K562 (cell line): ENCODE measurements at regions not wholly inside any gene's neighbourhood (a gene's known extent, or its start where the extent isn't known, plus 50 kb on each side); places are given as distances from the start of the nearest gene placed in this dataset.

ENCODE experiments used
- ATAC-seq: fragments of 200-7000 bp; cut with Tn5 transposase; 3 replicates; pipeline ENCODE4 v1.9.1; 2020; ENCODE audit warnings: moderate library complexity
- BruUV-seq: library from RNA; stranded (reverse); fragments of 400-500 nt; replicated peaks from 2 replicates; lab custom pipeline; 2021; lab: Mats Ljungman, UMichigan
- CTCF ChIA-PET: fragments of 300-600 bp; formaldehyde crosslinking; extraction: SDS; loops from one replicate; lab custom pipeline; 2021; ENCODE audit warnings: low intra/inter-chr PET ratio; lab: Yijun Ruan, JAX
- POLR2A ChIA-PET: fragments of 300-600, 350-650 bp; sonication (Branson Sonifier 250); formaldehyde crosslinking; extraction: SDS; loops from one replicate; lab custom pipeline; 2021; ENCODE audit warnings: antibody characterized with exemption, inconsistent platforms; lab: Yijun Ruan, JAX
- DNase-seq, 4 experiments: peaks; one replicate each; pipeline versions ENCODE4 v3.0.0 to v3.0.0-alpha.2; 2011 to 2018; ENCODE audit warnings: low spot score in 3 of 4, mixed read lengths in 3 of 4; ENCODE audit errors: extremely low read depth in 1 of 4
- FAIRE-seq: peaks from 2 replicates; lab custom pipeline; 2011; peaks lifted over from hg19 to GRCh38; lab: Jason Lieb, UNC
- H2AFZ ChIP-seq: 2 replicates; pipeline ENCODE4 v1.6.0; 2011; ENCODE audit warnings: low read depth, low read length, control low read depth, inconsistent platforms
- H3K27ac ChIP-seq: fragments of 200-600 bp; 3 replicates; pipeline ENCODE4 v1.8.0; 2011; ENCODE audit warnings: low read depth, mild to moderate bottlenecking, control low read depth, inconsistent platforms, low read length, moderate library complexity, mixed read lengths; ENCODE audit errors: extremely low read depth
- H3K27me3 ChIP-seq, 2 experiments: fragments of 300-600 bp in 1 of 2; 2 replicates in 1 of 2; 3 replicates in 1 of 2; pipeline versions ENCODE4 v1.6.0 to v1.8.0; 2011; ENCODE audit warnings: inconsistent platforms in 2 of 2, low read length in 2 of 2, mild to moderate bottlenecking in 1 of 2, mixed read lengths in 1 of 2, moderate library complexity in 1 of 2; ENCODE audit not compliant: control insufficient read depth in 2 of 2, insufficient read depth in 2 of 2
- H3K36me3 ChIP-seq: fragments of 300-600 bp; 3 replicates; pipeline ENCODE4 v1.8.0; 2011; ENCODE audit warnings: mild to moderate bottlenecking, low read length, inconsistent platforms; ENCODE audit not compliant: control insufficient read depth, insufficient read depth
- H3K4me1 ChIP-seq, 2 experiments: fragments of 200-600 bp in 1 of 2; replicated peaks in 1 of 2; 2 replicates in 1 of 2; 3 replicates in 1 of 2; pipeline versions ENCODE4 v1.5.1 to v1.8.0; 2011; ENCODE audit warnings: inconsistent platforms in 2 of 2, low read length in 2 of 2, mild to moderate bottlenecking in 1 of 2, mixed read lengths in 1 of 2, moderate library complexity in 1 of 2; ENCODE audit not compliant: control insufficient read depth in 2 of 2, insufficient read depth in 2 of 2
- H3K4me2 ChIP-seq: 2 replicates; pipeline ENCODE4 v1.6.1; 2011; ENCODE audit warnings: low read length, control low read depth, inconsistent platforms, mixed read lengths; ENCODE audit not compliant: insufficient read depth
- H3K4me3 ChIP-seq: fragments of 200-600 bp; sonication (generic), shearing (Covaris generic); 2 replicates; pipeline ENCODE4 v1.5.1; 2016; ENCODE audit warnings: control low read depth, inconsistent platforms
- H3K79me2 ChIP-seq: fragments of 200-600 bp; 3 replicates; pipeline ENCODE4 v1.8.0; 2011; ENCODE audit warnings: low read length, inconsistent platforms; ENCODE audit not compliant: control insufficient read depth, insufficient read depth
- H3K9ac ChIP-seq, 2 experiments: 2 replicates each; pipeline versions ENCODE4 v1.6.0 to v1.6.1; 2011; ENCODE audit warnings: low read depth in 2 of 2, low read length in 2 of 2, control low read depth in 1 of 2, inconsistent platforms in 1 of 2, mild to moderate bottlenecking in 1 of 2, mixed read lengths in 1 of 2; ENCODE audit not compliant: insufficient read depth in 1 of 2
- H3K9me1 ChIP-seq: one replicate; pipeline ENCODE4 v1.6.0; 2011; ENCODE audit warnings: inconsistent platforms, mild to moderate bottlenecking, low read length, moderate library complexity; ENCODE audit not compliant: control insufficient read depth, insufficient read depth
- H3K9me3 ChIP-seq: replicated peaks from 2 replicates; pipeline ENCODE4 v1.5.1; 2011; ENCODE audit warnings: low read depth, low read length, inconsistent platforms; ENCODE audit not compliant: control insufficient read depth, insufficient read depth
- H4K20me1 ChIP-seq: replicated peaks from 2 replicates; pipeline ENCODE4 v1.6.1; 2011; ENCODE audit warnings: low read length, inconsistent platforms, mixed read lengths; ENCODE audit not compliant: control insufficient read depth, insufficient read depth
- ATF3 ChIP-seq, 2 experiments: fragments of 450-650 bp in 1 of 2; sonication (generic) in 1 of 2; formaldehyde crosslinking in 1 of 2; IDR thresholded peaks in 1 of 2; conservative IDR thresholded peaks in 1 of 2; 2 replicates each; pipeline versions ENCODE4 v1.6.1 to v1.8.1; 2016 to 2023; ENCODE audit warnings: mild to moderate bottlenecking in 2 of 2, moderate library complexity in 2 of 2, inconsistent platforms in 1 of 2, missing genetic modification reagents in 1 of 2
- ATF7 ChIP-seq: fragments of 450-650 bp; IDR thresholded peaks from 2 replicates; pipeline ENCODE4 v1.7.1; 2014; ENCODE audit warnings: mild to moderate bottlenecking, moderate library complexity
- BACH1 ChIP-seq: fragments of 200-800 bp; sonication (Bioruptor generic); IDR thresholded peaks from 2 replicates; pipeline ENCODE4 v1.6.1; 2016; ENCODE audit warnings: missing genetic modification characterization, missing compliant biosample characterization
- DIDO1 ChIP-seq: fragments of 450-650 bp; IDR thresholded peaks from 2 replicates; pipeline ENCODE4 v1.6.1; 2016; ENCODE audit warnings: low read depth, missing biosample characterization, missing genetic modification characterization
- ESRRB ChIP-seq: fragments of 250-450 bp; sonication (Bioruptor Pico); IDR thresholded peaks from 2 replicates; pipeline ENCODE4 v1.5.0; 2020; ENCODE audit warnings: mild to moderate bottlenecking, moderate library complexity, borderline replicate concordance
- FOXA3 ChIP-seq, 2 experiments: fragments of 450-650 bp in 1 of 2; sonication (generic) in 1 of 2; formaldehyde crosslinking; IDR thresholded peaks in 1 of 2; conservative IDR thresholded peaks in 1 of 2; 2 replicates each; pipeline versions ENCODE4 v1.4.0 to v1.8.0; 2020 to 2022; ENCODE audit warnings: mild to moderate bottlenecking in 2 of 2, missing genetic modification reagents in 1 of 2
- GTF2E2 ChIP-seq: fragments of 200-800 bp; sonication (Bioruptor generic); IDR thresholded peaks from 2 replicates; pipeline ENCODE4 v1.6.1; 2016; ENCODE audit warnings: missing genetic modification characterization, missing compliant biosample characterization
- HSF4 ChIP-seq: fragments of 250-450 bp; sonication (Bioruptor Pico); IDR thresholded peaks from 2 replicates; pipeline ENCODE4 v2.1.2; 2022; ENCODE audit warnings: mild to moderate bottlenecking, moderate library complexity, borderline replicate concordance
- LCOR ChIP-seq: sonication (generic); formaldehyde crosslinking; IDR thresholded peaks from 2 replicates; pipeline ENCODE4 v1.8.0; 2022; ENCODE audit warnings: mild to moderate bottlenecking, missing genetic modification reagents
- SNRNP70 ChIP-seq: fragments of 200-400 bp; formaldehyde crosslinking; optimal IDR thresholded peaks from 2 replicates; pipeline ENCODE3; 2017; ENCODE audit warnings: low read depth, low read length
- THRAP3 ChIP-seq: fragments of 450-650 bp; IDR thresholded peaks from 2 replicates; pipeline ENCODE4 v1.6.1; 2016; ENCODE audit warnings: mild to moderate bottlenecking, inconsistent platforms, borderline replicate concordance
- ZBTB49 ChIP-seq: sonication (generic); formaldehyde crosslinking; IDR thresholded peaks from 2 replicates; pipeline ENCODE4 v1.8.0; 2022; ENCODE audit warnings: missing genetic modification reagents, mild to moderate bottlenecking, borderline replicate concordance
- ZFP91 ChIP-seq: sonication (generic); formaldehyde crosslinking; IDR thresholded peaks from 2 replicates; pipeline ENCODE4 v1.8.0; 2022; ENCODE audit warnings: mild to moderate bottlenecking, missing genetic modification reagents
- ZNF12 ChIP-seq: sonication (generic); formaldehyde crosslinking; IDR thresholded peaks from 2 replicates; pipeline ENCODE4 v1.4.0; 2020; ENCODE audit warnings: mild to moderate bottlenecking, missing genetic modification reagents
- ZNF780A ChIP-seq: fragments of 250-450 bp; sonication (Bioruptor Pico); IDR thresholded peaks from 2 replicates; pipeline ENCODE4 v1.5.0; 2021; ENCODE audit warnings: mild to moderate bottlenecking
- WGBS: fragments of 100-300 bp; shearing (Covaris generic); methylation state at CpG from one replicate; pipeline ENCODE4 v1.1.6; 2016; ENCODE audit warnings: low coverage, mixed read lengths; ENCODE audit not compliant: insufficient coverage; ENCODE audit errors: missing lambda C conversion rate; 5-methylcytosine and 5-hydroxymethylcytosine counted together
- in situ Hi-C: fragments of 300-500 bp; cut with MboI; formaldehyde crosslinking; loops from 4 replicates; pipeline ENCODE4 v1.15.0; 2018; ENCODE audit warnings: inconsistent platforms, mixed read lengths
- intact Hi-C: fragments of 100-400 bp; cut with micrococcal nuclease; formaldehyde crosslinking; loops from 2 replicates; pipeline ENCODE4 v1.14.2; 2022

GRCh38 chr4:184544788-184545409 lies 70.5 kb upstream of the IRF2 start (continued):
- TF ChIP-seq ATF3 (IDR thresholded peaks at IDR 0.05) (0 out of 2 replicates have a peak, but pooled peaks have one; percentile 15), ATF3 (CRISPR knock-in tag; conservative IDR thresholded peaks at IDR 0.05) (no peak), HSF4 (CRISPR knock-in tag) (no peak), ATF7 (peak; percentile 36; the same call in 1 of the 2 replicates)

- H3K9me1 ChIP-seq = no peaks in the 10 kb centered on the region
- H2AFZ ChIP-seq = no peak overlapping the region
- no peaks in the 10 kb centered on the region for H3K27me3 ChIP-seq
- H3K36me3 ChIP-seq = no peaks in the 10 kb centered on the region
- H3K4me1 ChIP-seq = no peaks in the 10 kb centered on the region; a peak in 1 of 5 replicates
- in situ Hi-C loops (no loop called here), intact Hi-C loops (no loop called here)
- no peaks in the 10 kb centered on the region for H3K9me3 ChIP-seq
- H3K4me3 ChIP-seq = no peak overlapping the region
- ATAC-seq (no peak), DNase-seq (no peak), FAIRE-seq (no peak)
- H3K4me2 ChIP-seq = no peak overlapping the region
- TF ChIP-seq FOXA3 (CRISPR knock-in tag; conservative IDR thresholded peaks at IDR 0.05 in 1 of 2, IDR thresholded peaks at IDR 0.05 in 1 of 2) (no peak), ZNF780A (CRISPR knock-in tag) (no peak), SNRNP70 (no peak), BACH1 (tag) (no peak), ZFP91 (CRISPR knock-in tag) (no peak), ZBTB49 (CRISPR knock-in tag) (no peak), ZNF12 (CRISPR knock-in tag) (no peak), GTF2E2 (tag) (no peak), DIDO1 (tag) (no peak), LCOR (CRISPR knock-in tag) (no peak), ESRRB (CRISPR knock-in tag) (no peak), THRAP3 (no peak)
- H3K27ac ChIP-seq = no peak overlapping the region
- POLR2A ChIA-PET = no interaction called here
- H3K9ac ChIP-seq = no peak overlapping the region
- WGBS = 69% methylated on average over 5 of the region's 5 CpGs
- H4K20me1 ChIP-seq = no peaks in the 10 kb centered on the region
- BruUV-seq = no TSS peak
- H3K79me2 ChIP-seq = peaks cover 4% of the 10 kb centered on the region
- CTCF ChIA-PET = no interaction called here
Observed at GRCh38 chr4:184541907-184542306, 67.6 kb upstream of the IRF2 start.
